B cell (primary cell): ENCODE measurements at regions not wholly inside any gene's neighbourhood (a gene's known extent, or its start where the extent isn't known, plus 50 kb on each side); places are given as distances from the start of the nearest gene placed in this dataset.

Experiments used
- CTCF ChIP-seq: fragments of 200-600 bp; IDR thresholded peaks from one replicate; pipeline ENCODE4 v1.8.0; 2022; ENCODE audit warnings: antibody characterized with exemption, mild to moderate bottlenecking
- EZH2 ChIP-seq: IDR thresholded peaks from 2 replicates; pipeline ENCODE4 v1.6.1; 2012; ENCODE audit warnings: borderline replicate concordance, low read depth, mild to moderate bottlenecking, moderate library complexity, low read length; ENCODE audit not compliant: insufficient read depth, poor library complexity, severe bottlenecking

- TF ChIP-seq CTCF (no peak), EZH2 (no peak)
Measured at GRCh38 chr2:236733156-236733555, 163.5 kb downstream of the ACKR3 start.
